IPS-NIHi11 (cell line): ENCODE measurements at regions not wholly inside any gene's neighbourhood (a gene's known extent, or its start where the extent isn't known, plus 50 kb on each side); places are given as distances from the start of the nearest gene placed in this dataset.
"Not testable (repeated sequence)": the region's sequence is repeated elsewhere in the genome, so short reads cannot be mapped to it uniquely, and the experiment has no call there.

Source experiments
- DNase-seq: peaks from one replicate; pipeline ENCODE4 v3.0.0; 2012; ENCODE audit warnings: mixed read lengths, low spot score

GRCh38 chr5:152701305-152701949, 296.3 kb upstream of the NMUR2 start:
- DNase-seq, result no peak

GRCh38 chr5:152704286-152704685, 299.2 kb upstream of the NMUR2 start:
- DNase-seq, result no peak

GRCh38 chr5:152711801-152712388, 306.8 kb upstream of the NMUR2 start:
- no peak for DNase-seq

- no peak for DNase-seq
These were observed 312.3 kb upstream of the NMUR2 start for GRCh38 chr5:152717393-152717792.

- DNase-seq, result no peak
These were observed 318.4 kb upstream of the NMUR2 start for GRCh38 chr5:152723482-152723881.

- DNase-seq, result no peak
These were observed 325.1 kb upstream of the NMUR2 start for GRCh38 chr5:152730176-152730575.

- no peak for DNase-seq
These were observed 331.8 kb upstream of the NMUR2 start for GRCh38 chr5:152736906-152737305.

GRCh38 chr5:152739916-152740315, 334.8 kb upstream of the NMUR2 start:
- no peak for DNase-seq

- not testable (repeated sequence) for DNase-seq
These were observed 336.0 kb upstream of the NMUR2 start for GRCh38 chr5:152741126-152741525.

GRCh38 chr5:152787709-152788217, 382.7 kb upstream of the NMUR2 start:
- not testable (repeated sequence) for DNase-seq

GRCh38 chr5:152801886-152802285, 396.8 kb upstream of the NMUR2 start:
- DNase-seq, result no peak

- no peak for DNase-seq
These were observed 399.1 kb upstream of the NMUR2 start for GRCh38 chr5:152804179-152804578.

- no peak for DNase-seq
These were observed 406.9 kb upstream of the NMUR2 start for GRCh38 chr5:152811988-152812387.

GRCh38 chr5:152813526-152813925, 408.4 kb upstream of the NMUR2 start:
- no peak for DNase-seq

- no peak for DNase-seq
These were observed 414.8 kb upstream of the NMUR2 start for GRCh38 chr5:152819891-152820290.

GRCh38 chr5:152824316-152824715, 419.2 kb upstream of the NMUR2 start:
- DNase-seq, result no peak

- no peak for DNase-seq
These were observed 433.2 kb upstream of the NMUR2 start for GRCh38 chr5:152838241-152838786.

- DNase-seq, result no peak
These were observed 439.6 kb upstream of the NMUR2 start for GRCh38 chr5:152844713-152845112.

GRCh38 chr5:152853361-152853760, 448.3 kb upstream of the NMUR2 start:
- no peak for DNase-seq

- DNase-seq, result no peak
These were observed 450.4 kb upstream of the NMUR2 start for GRCh38 chr5:152855441-152855840.

GRCh38 chr5:152861231-152861630, 456.2 kb upstream of the NMUR2 start:
- no peak for DNase-seq

GRCh38 chr5:152864447-152864846, 459.4 kb upstream of the NMUR2 start:
- DNase-seq, result no peak

GRCh38 chr5:152864991-152865390, 459.9 kb upstream of the NMUR2 start:
- DNase-seq, result no peak

- DNase-seq, result no peak
These were observed 464.9 kb upstream of the NMUR2 start for GRCh38 chr5:152869971-152870370.
